A673 (cell line): ENCODE measurements at regions not wholly inside any gene's neighbourhood (a gene's known extent, or its start where the extent isn't known, plus 50 kb on each side); places are given as distances from the start of the nearest gene placed in this dataset.

Experiments used
- EZH2 ChIP-seq: fragments of 200-600 bp; sonication (generic); IDR thresholded peaks from 2 replicates; pipeline ENCODE4 v1.6.1; 2017; ENCODE audit warnings: borderline replicate concordance, low read depth, mild to moderate bottlenecking, mixed read lengths, antibody characterized with exemption, low read length; ENCODE audit not compliant: poor library complexity, severe bottlenecking
- TF ChIP-seq, protein P1 (sequence below): fragments of 300-800, 200-600 bp; sonication (generic); conservative IDR thresholded peaks from 2 replicates; pipeline ENCODE4 v1.5.1; 2017; ENCODE audit warnings: low read depth, mild to moderate bottlenecking, antibody characterized with exemption, low read length, moderate library complexity, mixed read lengths

DNA sequence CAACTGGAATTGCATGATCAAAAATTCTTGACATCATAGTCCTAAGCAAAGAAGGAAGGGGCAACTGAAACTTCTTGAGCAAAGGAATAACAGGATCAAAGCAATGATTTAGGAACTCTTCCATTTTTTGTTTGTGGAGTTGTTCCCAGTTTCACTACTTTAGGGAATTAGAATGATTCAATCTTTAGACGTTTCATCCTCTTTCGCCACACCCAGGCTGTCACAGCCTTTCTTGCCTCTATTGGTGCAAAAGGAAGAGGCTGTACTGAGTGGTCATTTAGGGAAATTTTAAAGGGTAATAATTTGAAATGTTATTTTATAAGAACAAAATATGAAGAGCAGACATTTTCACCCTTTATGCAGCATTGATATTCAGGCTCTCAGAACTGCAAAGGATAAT lies 1026.0 kb upstream of the ARRDC3 start:
- TF ChIP-seq, protein P1, sequence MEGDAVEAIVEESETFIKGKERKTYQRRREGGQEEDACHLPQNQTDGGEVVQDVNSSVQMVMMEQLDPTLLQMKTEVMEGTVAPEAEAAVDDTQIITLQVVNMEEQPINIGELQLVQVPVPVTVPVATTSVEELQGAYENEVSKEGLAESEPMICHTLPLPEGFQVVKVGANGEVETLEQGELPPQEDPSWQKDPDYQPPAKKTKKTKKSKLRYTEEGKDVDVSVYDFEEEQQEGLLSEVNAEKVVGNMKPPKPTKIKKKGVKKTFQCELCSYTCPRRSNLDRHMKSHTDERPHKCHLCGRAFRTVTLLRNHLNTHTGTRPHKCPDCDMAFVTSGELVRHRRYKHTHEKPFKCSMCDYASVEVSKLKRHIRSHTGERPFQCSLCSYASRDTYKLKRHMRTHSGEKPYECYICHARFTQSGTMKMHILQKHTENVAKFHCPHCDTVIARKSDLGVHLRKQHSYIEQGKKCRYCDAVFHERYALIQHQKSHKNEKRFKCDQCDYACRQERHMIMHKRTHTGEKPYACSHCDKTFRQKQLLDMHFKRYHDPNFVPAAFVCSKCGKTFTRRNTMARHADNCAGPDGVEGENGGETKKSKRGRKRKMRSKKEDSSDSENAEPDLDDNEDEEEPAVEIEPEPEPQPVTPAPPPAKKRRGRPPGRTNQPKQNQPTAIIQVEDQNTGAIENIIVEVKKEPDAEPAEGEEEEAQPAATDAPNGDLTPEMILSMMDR, result no peak
- TF ChIP-seq EZH2, result no peak
